ENCODE measurements at regions not wholly inside any gene's neighbourhood (a gene's known extent, or its start where the extent isn't known, plus 50 kb on each side); places are given as distances from the start of the nearest gene placed in this dataset.

DNA sequence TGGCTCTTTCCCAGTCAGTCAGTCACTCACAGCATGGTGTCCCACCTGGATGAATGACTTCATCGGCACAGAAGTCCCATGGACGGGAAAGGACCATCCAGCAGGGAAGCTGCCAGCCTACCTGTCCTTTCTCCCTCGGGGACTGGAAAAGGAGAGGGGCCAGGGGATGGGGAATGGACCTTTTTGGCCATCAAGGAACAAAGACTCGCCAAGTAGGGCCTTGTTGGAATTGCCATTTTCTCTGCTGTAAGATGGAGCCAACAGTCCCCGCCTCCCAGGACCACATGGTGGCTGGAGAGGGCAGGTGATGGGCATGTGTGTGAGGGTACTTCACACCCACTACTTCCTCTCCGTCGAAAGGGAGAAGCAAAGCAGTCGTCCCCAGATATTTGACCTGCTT, 67.8 kb upstream of the LHX1 start:
- in situ Hi-C loops (cut with HindIII; ENCODE audit: low sequenced_read_pairs), result no loop called here
- no peak for TF ChIP-seq CTCF (IDR thresholded peaks at IDR 0.05; ENCODE audit: low read depth, low read length, missing control alignments)
- no peak for DNase-seq (ENCODE audit: low read depth)
- H3K4me3 ChIP-seq (ENCODE audit: low read depth, low read length), result no peak overlapping the region

- no peak for DNase-seq (ENCODE audit: low read depth)
- H3K4me3 ChIP-seq (ENCODE audit: low read depth, low read length), result no peak overlapping the region
- TF ChIP-seq CTCF (IDR thresholded peaks at IDR 0.05; ENCODE audit: low read depth, low read length, missing control alignments), result no peak
- in situ Hi-C loops (cut with HindIII; ENCODE audit: low sequenced_read_pairs), result loop anchor here (5.0 kb wide), 1 partner anchor 48 kb away; no protein-coding TSS in a partner anchor
These were observed 67.2 kb upstream of the LHX1 start for GRCh38 chr17:36869856-36870719.

- in situ Hi-C loops (cut with HindIII; ENCODE audit: low sequenced_read_pairs), result loop anchor here (5.0 kb wide), 1 partner anchor 48 kb away; no protein-coding TSS in a partner anchor
- DNase-seq (ENCODE audit: low read depth), result no peak
- TF ChIP-seq CTCF (IDR thresholded peaks at IDR 0.05; ENCODE audit: low read depth, low read length, missing control alignments), result no peak
- H3K4me3 ChIP-seq (ENCODE audit: low read depth, low read length), result no peak overlapping the region
These were observed 66.6 kb upstream of the LHX1 start for GRCh38 chr17:36870720-36870999.

GRCh38 chr17:36875698-36876293, 61.5 kb upstream of the LHX1 start:
- no peak for DNase-seq (ENCODE audit: low read depth)
- in situ Hi-C loops (cut with HindIII; ENCODE audit: low sequenced_read_pairs), result no loop called here
- no peak overlapping the region for H3K4me3 ChIP-seq (ENCODE audit: low read depth, low read length)
- no peak for TF ChIP-seq CTCF (IDR thresholded peaks at IDR 0.05; ENCODE audit: low read depth, low read length, missing control alignments)

DNA sequence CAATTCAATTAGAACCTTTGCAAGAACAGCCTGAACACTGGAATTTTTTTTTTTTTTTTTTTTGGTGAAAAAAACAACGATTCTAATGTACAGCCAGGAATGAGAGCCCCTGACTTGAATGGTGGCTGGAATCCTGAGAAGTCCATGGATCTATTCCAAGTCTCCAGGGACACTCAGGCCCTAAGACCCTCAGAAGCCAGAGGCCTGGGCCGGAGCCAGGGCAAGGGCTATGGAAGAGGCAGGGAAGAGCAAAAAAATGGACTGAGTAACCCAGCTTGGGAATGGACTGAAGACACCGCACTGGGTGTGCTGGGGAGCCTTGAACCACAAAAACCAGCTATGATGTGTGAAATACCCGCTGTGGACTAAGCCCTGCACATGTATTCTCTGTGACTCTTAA, 60.3 kb upstream of the LHX1 start:
- H3K4me3 ChIP-seq (ENCODE audit: low read depth, low read length), result no peak overlapping the region
- in situ Hi-C loops (cut with HindIII; ENCODE audit: low sequenced_read_pairs), result no loop called here
- TF ChIP-seq CTCF (IDR thresholded peaks at IDR 0.05; ENCODE audit: low read depth, low read length, missing control alignments), result no peak
- no peak for DNase-seq (ENCODE audit: low read depth)

- no peak overlapping the region for H3K4me3 ChIP-seq (ENCODE audit: low read depth, low read length)
- no peak for DNase-seq (ENCODE audit: low read depth)
- TF ChIP-seq CTCF (IDR thresholded peaks at IDR 0.05; ENCODE audit: low read depth, low read length, missing control alignments), result no peak
- in situ Hi-C loops (cut with HindIII; ENCODE audit: low sequenced_read_pairs), result no loop called here
These were observed 59.5 kb upstream of the LHX1 start for GRCh38 chr17:36877771-36878170.

Measured in astrocyte of the cerebellum (primary cell).